ENCODE measurements at regions not wholly inside any gene's neighbourhood (a gene's known extent, or its start where the extent isn't known, plus 50 kb on each side); places are given as distances from the start of the nearest gene placed in this dataset.

- TF ChIP-seq, protein P1, sequence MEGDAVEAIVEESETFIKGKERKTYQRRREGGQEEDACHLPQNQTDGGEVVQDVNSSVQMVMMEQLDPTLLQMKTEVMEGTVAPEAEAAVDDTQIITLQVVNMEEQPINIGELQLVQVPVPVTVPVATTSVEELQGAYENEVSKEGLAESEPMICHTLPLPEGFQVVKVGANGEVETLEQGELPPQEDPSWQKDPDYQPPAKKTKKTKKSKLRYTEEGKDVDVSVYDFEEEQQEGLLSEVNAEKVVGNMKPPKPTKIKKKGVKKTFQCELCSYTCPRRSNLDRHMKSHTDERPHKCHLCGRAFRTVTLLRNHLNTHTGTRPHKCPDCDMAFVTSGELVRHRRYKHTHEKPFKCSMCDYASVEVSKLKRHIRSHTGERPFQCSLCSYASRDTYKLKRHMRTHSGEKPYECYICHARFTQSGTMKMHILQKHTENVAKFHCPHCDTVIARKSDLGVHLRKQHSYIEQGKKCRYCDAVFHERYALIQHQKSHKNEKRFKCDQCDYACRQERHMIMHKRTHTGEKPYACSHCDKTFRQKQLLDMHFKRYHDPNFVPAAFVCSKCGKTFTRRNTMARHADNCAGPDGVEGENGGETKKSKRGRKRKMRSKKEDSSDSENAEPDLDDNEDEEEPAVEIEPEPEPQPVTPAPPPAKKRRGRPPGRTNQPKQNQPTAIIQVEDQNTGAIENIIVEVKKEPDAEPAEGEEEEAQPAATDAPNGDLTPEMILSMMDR (IDR thresholded peaks at IDR 0.05; ENCODE audit: unreplicated experiment) = no peak
- no peak overlapping the region for H3K4me3 Mint-ChIP-seq (ENCODE audit: low read depth, unreplicated experiment)
These were observed 88.2 kb upstream of the SLC25A33 start for GRCh38 chr1:9451081-9451480.

GRCh38 chr1:9452516-9453140 lies 86.6 kb upstream of the SLC25A33 start:
- no peak for DNase-seq
- Mint-ChIP-seq H3K4me1 (ENCODE audit: low read depth, unreplicated experiment) (no peaks in the 10 kb centered on the region), H3K27ac (ENCODE audit: unreplicated experiment) (no peak overlapping the region), H3K9me3 (ENCODE audit: low read depth, unreplicated experiment) (no peaks in the 10 kb centered on the region), H3K27me3 (ENCODE audit: unreplicated experiment) (peaks cover 28% of the 10 kb centered on the region), H3K36me3 (ENCODE audit: insufficient read depth, unreplicated experiment) (no peaks in the 10 kb centered on the region), H3K4me3 (ENCODE audit: low read depth, unreplicated experiment) (no peak overlapping the region)
- intact Hi-C loops (cut with micrococcal nuclease; ENCODE audit: unreplicated experiment) = no loop called here
- no TSS peak for BruUV-seq (replicated peaks)
- TF ChIP-seq, protein P1 (IDR thresholded peaks at IDR 0.05; ENCODE audit: unreplicated experiment) = no peak
- CTCF ChIA-PET = no interaction called here

More at GRCh38 chr1:9451081-9451480, 88.2 kb upstream of the SLC25A33 start:
- CTCF ChIA-PET = no interaction called here
- no TSS peak for BruUV-seq (replicated peaks)
- intact Hi-C loops (cut with micrococcal nuclease; ENCODE audit: unreplicated experiment) = no loop called here
- DNase-seq = no peak
- H3K9me3 Mint-ChIP-seq (ENCODE audit: low read depth, unreplicated experiment) = no peaks in the 10 kb centered on the region
- peaks cover 28% of the 10 kb centered on the region for H3K27me3 Mint-ChIP-seq (ENCODE audit: unreplicated experiment)
- H3K27ac Mint-ChIP-seq (ENCODE audit: unreplicated experiment) = no peak overlapping the region
- no peaks in the 10 kb centered on the region for H3K36me3 Mint-ChIP-seq (ENCODE audit: insufficient read depth, unreplicated experiment)
- H3K4me1 Mint-ChIP-seq (ENCODE audit: low read depth, unreplicated experiment) = no peaks in the 10 kb centered on the region

- no TSS peak for BruUV-seq (replicated peaks)
- Mint-ChIP-seq H3K9me3 (ENCODE audit: low read depth, unreplicated experiment) (no peaks in the 10 kb centered on the region), H3K36me3 (ENCODE audit: insufficient read depth, unreplicated experiment) (no peaks in the 10 kb centered on the region), H3K4me1 (ENCODE audit: low read depth, unreplicated experiment) (no peaks in the 10 kb centered on the region), H3K4me3 (ENCODE audit: low read depth, unreplicated experiment) (no peak overlapping the region), H3K27ac (ENCODE audit: unreplicated experiment) (no peak overlapping the region), H3K27me3 (ENCODE audit: unreplicated experiment) (peaks cover 28% of the 10 kb centered on the region)
- no peak for DNase-seq
- intact Hi-C loops (cut with micrococcal nuclease; ENCODE audit: unreplicated experiment) = no loop called here
- CTCF ChIA-PET = no interaction called here
- TF ChIP-seq, protein P1 (IDR thresholded peaks at IDR 0.05; ENCODE audit: unreplicated experiment) = no peak
These were observed 85.9 kb upstream of the SLC25A33 start for GRCh38 chr1:9453375-9453774.

- TF ChIP-seq, protein P1 (IDR thresholded peaks at IDR 0.05; ENCODE audit: unreplicated experiment) = no peak
- no peaks in the 10 kb centered on the region for H3K36me3 Mint-ChIP-seq (ENCODE audit: insufficient read depth, unreplicated experiment)
- DNase-seq = no peak
- no peaks in the 10 kb centered on the region for H3K4me1 Mint-ChIP-seq (ENCODE audit: low read depth, unreplicated experiment)
- BruUV-seq (replicated peaks) = no TSS peak
- no peaks in the 10 kb centered on the region for H3K9me3 Mint-ChIP-seq (ENCODE audit: low read depth, unreplicated experiment)
- H3K4me3 Mint-ChIP-seq (ENCODE audit: low read depth, unreplicated experiment) = no peak overlapping the region
- CTCF ChIA-PET = no interaction called here
- intact Hi-C loops (cut with micrococcal nuclease; ENCODE audit: unreplicated experiment) = no loop called here
- peaks cover 28% of the 10 kb centered on the region for H3K27me3 Mint-ChIP-seq (ENCODE audit: unreplicated experiment)
- no peak overlapping the region for H3K27ac Mint-ChIP-seq (ENCODE audit: unreplicated experiment)
These were observed 85.4 kb upstream of the SLC25A33 start for GRCh38 chr1:9453779-9454418.
